ENCODE measurements at regions not wholly inside any gene's neighbourhood (a gene's known extent, or its start where the extent isn't known, plus 50 kb on each side); places are given as distances from the start of the nearest gene placed in this dataset.

DNA sequence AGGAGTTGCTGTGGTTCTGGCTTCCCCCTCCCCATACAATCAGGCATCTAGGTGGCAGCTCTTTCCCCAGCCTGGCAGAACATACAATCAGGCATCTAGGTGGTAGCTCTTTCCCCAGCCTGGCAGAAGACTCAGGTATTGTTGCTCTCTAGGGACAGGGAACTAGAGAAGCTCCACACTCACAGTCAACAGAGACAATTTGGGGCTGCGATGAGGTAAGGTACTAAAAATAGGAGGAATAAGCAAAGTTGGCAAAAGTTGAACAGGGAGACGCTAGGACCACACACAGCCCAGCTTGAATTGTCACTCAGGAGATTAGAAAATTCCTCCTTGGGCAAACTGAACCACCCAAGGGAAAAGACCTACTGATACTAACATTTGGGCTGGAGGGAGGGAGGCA is 315.5 kb upstream of the CDH5 start:
- TF ChIP-seq EZH2phosphoT487 (IDR thresholded peaks at IDR 0.05; ENCODE audit: borderline replicate concordance, low read length), result no peak
- TF ChIP-seq, protein P1, sequence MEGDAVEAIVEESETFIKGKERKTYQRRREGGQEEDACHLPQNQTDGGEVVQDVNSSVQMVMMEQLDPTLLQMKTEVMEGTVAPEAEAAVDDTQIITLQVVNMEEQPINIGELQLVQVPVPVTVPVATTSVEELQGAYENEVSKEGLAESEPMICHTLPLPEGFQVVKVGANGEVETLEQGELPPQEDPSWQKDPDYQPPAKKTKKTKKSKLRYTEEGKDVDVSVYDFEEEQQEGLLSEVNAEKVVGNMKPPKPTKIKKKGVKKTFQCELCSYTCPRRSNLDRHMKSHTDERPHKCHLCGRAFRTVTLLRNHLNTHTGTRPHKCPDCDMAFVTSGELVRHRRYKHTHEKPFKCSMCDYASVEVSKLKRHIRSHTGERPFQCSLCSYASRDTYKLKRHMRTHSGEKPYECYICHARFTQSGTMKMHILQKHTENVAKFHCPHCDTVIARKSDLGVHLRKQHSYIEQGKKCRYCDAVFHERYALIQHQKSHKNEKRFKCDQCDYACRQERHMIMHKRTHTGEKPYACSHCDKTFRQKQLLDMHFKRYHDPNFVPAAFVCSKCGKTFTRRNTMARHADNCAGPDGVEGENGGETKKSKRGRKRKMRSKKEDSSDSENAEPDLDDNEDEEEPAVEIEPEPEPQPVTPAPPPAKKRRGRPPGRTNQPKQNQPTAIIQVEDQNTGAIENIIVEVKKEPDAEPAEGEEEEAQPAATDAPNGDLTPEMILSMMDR (conservative IDR thresholded peaks at IDR 0.05; ENCODE audit: low read depth, low read length), result no peak
- TF ChIP-seq EZH2 (IDR thresholded peaks at IDR 0.05; ENCODE audit: low read length, unreplicated experiment), result no peak
